Right cardiac atrium (tissue), 5 donors: ENCODE measurements at regions not wholly inside any gene's neighbourhood (a gene's known extent, or its start where the extent isn't known, plus 50 kb on each side); places are given as distances from the start of the nearest gene placed in this dataset.
A peak's percentile ranks its signal among the peaks of the same experiment; 100 is the strongest.

Source experiments
- ATAC-seq, 2 donors: fragments of 200-7000 bp; cut with Tn5 transposase; one replicate each; pipeline versions ENCODE4 v1.8.0 to v1.9.1; 2020; ENCODE audit warnings: moderate library complexity in 2 of 2, mild to moderate bottlenecking in 1 of 2
- DNase-seq, 3 donors: peaks; one replicate each; pipeline ENCODE4 v3.0.0-alpha.2; 2020
- H3K27ac ChIP-seq: one replicate; pipeline ENCODE4 v1.5.1; 2013; ENCODE audit warnings: mild to moderate bottlenecking, low read length, control low read depth, moderate library complexity
- H3K27me3 ChIP-seq: one replicate; pipeline ENCODE4 v1.6.1; 2013; ENCODE audit not compliant: control insufficient read depth, insufficient read depth
- H3K4me1 ChIP-seq: one replicate; pipeline ENCODE4 v1.6.1; 2013; ENCODE audit warnings: low read length; ENCODE audit not compliant: control insufficient read depth, insufficient read depth
- H3K4me3 ChIP-seq: one replicate; pipeline ENCODE4 v1.5.1; 2013; ENCODE audit warnings: low read length, control low read depth
- H3K9me3 ChIP-seq: one replicate; pipeline ENCODE4 v1.6.1; 2013; ENCODE audit warnings: low read length; ENCODE audit not compliant: control insufficient read depth
- WGBS: extraction: QIAGEN DNeasy Blood & Tissue Kit; methylation state at CpG from one replicate; pipeline ENCODE4 v1.1.7; 2013; 5-methylcytosine and 5-hydroxymethylcytosine counted together
- intact Hi-C, 4 donors: fragments of 100-400 bp; cut with DNase I; formaldehyde crosslinking; loops; one replicate each; pipeline versions ENCODE4 v1.11.0 to v1.14.0; 2022 to 2023
- donor health status: healthy with polysubstance abuse.
- donor health status: DM: no; HTN: yes; CAD: no.
- donor health status: DM: no; HTN: no; CAD: no.
- donor health status: DM: no; HTN: yes; CAD: no; lungs with severe emphysema.
- donor health status: DM: yes; HTN: yes; CAD: no.

- peak overlapping the region; percentile 32 for H3K4me3 ChIP-seq
- DNase-seq (peak; percentile 68 to 88 (median 86)), ATAC-seq (peak; percentile 78 to 83)
- H3K9me3 ChIP-seq = no peaks in the 10 kb centered on the region
- no peaks in the 10 kb centered on the region for H3K27me3 ChIP-seq
- 8% methylated on average over 44 of the region's 44 CpGs for WGBS
- intact Hi-C loops = no loop called here
- peaks cover 6% of the 10 kb centered on the region for H3K4me1 ChIP-seq
- no peak overlapping the region for H3K27ac ChIP-seq
These were observed 104.1 kb upstream of the E2F8 start for GRCh38 chr11:19344661-19345518.

- Histone ChIP-seq H3K9me3 (no peaks in the 10 kb centered on the region), H3K27ac (no peak overlapping the region), H3K27me3 (no peaks in the 10 kb centered on the region), H3K4me1 (no peaks in the 10 kb centered on the region), H3K4me3 (no peak overlapping the region)
- 77% methylated on average over 1 of the region's 1 CpG for WGBS
- intact Hi-C loops = no loop called here
- no peak for DNase-seq
- no peak for ATAC-seq
These were observed 101.3 kb upstream of the E2F8 start for GRCh38 chr11:19342036-19342435.

GRCh38 chr11:19338375-19338774 is 97.6 kb upstream of the E2F8 start:
- Histone ChIP-seq H3K4me3 (no peak overlapping the region), H3K27me3 (no peaks in the 10 kb centered on the region), H3K9me3 (no peaks in the 10 kb centered on the region), H3K27ac (no peak overlapping the region), H3K4me1 (no peaks in the 10 kb centered on the region)
- intact Hi-C loops = no loop called here
- WGBS = 64% methylated on average over 3 of the region's 3 CpGs
- DNase-seq = no peak
- ATAC-seq = no peak

- no peak for ATAC-seq
- WGBS = 92% methylated on average over 3 of the region's 3 CpGs
- no peaks in the 10 kb centered on the region for H3K9me3 ChIP-seq
- no peaks in the 10 kb centered on the region for H3K4me1 ChIP-seq
- intact Hi-C loops = no loop called here
- no peak for DNase-seq
- no peak overlapping the region for H3K27ac ChIP-seq
- H3K27me3 ChIP-seq = no peaks in the 10 kb centered on the region
- no peak overlapping the region for H3K4me3 ChIP-seq
These were observed 97.0 kb upstream of the E2F8 start for GRCh38 chr11:19337779-19338178.

GRCh38 chr11:19336331-19336730 is 95.6 kb upstream of the E2F8 start:
- H3K9me3 ChIP-seq = no peaks in the 10 kb centered on the region
- no peak for DNase-seq
- intact Hi-C loops = no loop called here
- WGBS = 60% methylated on average over 3 of the region's 3 CpGs
- no peak for ATAC-seq
- H3K4me1 ChIP-seq = no peaks in the 10 kb centered on the region
- H3K27ac ChIP-seq = no peak overlapping the region
- H3K27me3 ChIP-seq = no peaks in the 10 kb centered on the region
- no peak overlapping the region for H3K4me3 ChIP-seq

GRCh38 chr11:19332476-19332875 is 91.7 kb upstream of the E2F8 start:
- intact Hi-C loops = no loop called here
- H3K27me3 ChIP-seq = no peaks in the 10 kb centered on the region
- DNase-seq (no peak), ATAC-seq (no peak)
- WGBS = 98% methylated on average over 2 of the region's 2 CpGs
- no peaks in the 10 kb centered on the region for H3K9me3 ChIP-seq
- no peaks in the 10 kb centered on the region for H3K4me1 ChIP-seq
- H3K27ac ChIP-seq = no peak overlapping the region
- no peak overlapping the region for H3K4me3 ChIP-seq

- H3K27ac ChIP-seq = no peak overlapping the region
- DNase-seq (no peak), ATAC-seq (no peak)
- H3K4me3 ChIP-seq = no peak overlapping the region
- intact Hi-C loops = no loop called here
- H3K9me3 ChIP-seq = no peaks in the 10 kb centered on the region
- H3K4me1 ChIP-seq = no peaks in the 10 kb centered on the region
- H3K27me3 ChIP-seq = no peaks in the 10 kb centered on the region
- 33% methylated on average over 2 of the region's 2 CpGs for WGBS
These were observed 89.7 kb upstream of the E2F8 start for GRCh38 chr11:19330416-19330815.

GRCh38 chr11:19329970-19330369 is 89.2 kb upstream of the E2F8 start:
- 88% methylated on average over 1 of the region's 1 CpG for WGBS
- no peaks in the 10 kb centered on the region for H3K4me1 ChIP-seq
- H3K27me3 ChIP-seq = no peaks in the 10 kb centered on the region
- ATAC-seq (no peak), DNase-seq (no peak)
- intact Hi-C loops = no loop called here
- no peak overlapping the region for H3K4me3 ChIP-seq
- no peaks in the 10 kb centered on the region for H3K9me3 ChIP-seq
- H3K27ac ChIP-seq = no peak overlapping the region

- no peaks in the 10 kb centered on the region for H3K4me1 ChIP-seq
- H3K27ac ChIP-seq = no peak overlapping the region
- H3K4me3 ChIP-seq = no peak overlapping the region
- intact Hi-C loops = no loop called here
- ATAC-seq = peak in 1 of 2 donors; percentile 33
- no peaks in the 10 kb centered on the region for H3K27me3 ChIP-seq
- no peaks in the 10 kb centered on the region for H3K9me3 ChIP-seq
- peak in 1 of 3 donors; percentile 33 for DNase-seq
- WGBS = 71% methylated on average over 8 of the region's 8 CpGs
These were observed 88.0 kb upstream of the E2F8 start for GRCh38 chr11:19328586-19329311.

GRCh38 chr11:19327280-19327679 is 86.5 kb upstream of the E2F8 start:
- no peaks in the 10 kb centered on the region for H3K4me1 ChIP-seq
- 93% methylated on average over 3 of the region's 3 CpGs for WGBS
- intact Hi-C loops = no loop called here
- H3K4me3 ChIP-seq = no peak overlapping the region
- no peaks in the 10 kb centered on the region for H3K27me3 ChIP-seq
- ATAC-seq = no peak
- H3K27ac ChIP-seq = no peak overlapping the region
- no peak for DNase-seq
- H3K9me3 ChIP-seq = no peaks in the 10 kb centered on the region

GRCh38 chr11:19326499-19326898 is 85.8 kb upstream of the E2F8 start:
- ATAC-seq = no peak
- no peaks in the 10 kb centered on the region for H3K9me3 ChIP-seq
- H3K27ac ChIP-seq = no peak overlapping the region
- H3K4me1 ChIP-seq = no peaks in the 10 kb centered on the region
- WGBS = 85% methylated on average over 1 of the region's 1 CpG
- intact Hi-C loops = no loop called here
- peak in 1 of 3 donors; percentile 18 for DNase-seq
- H3K27me3 ChIP-seq = no peaks in the 10 kb centered on the region
- H3K4me3 ChIP-seq = no peak overlapping the region
